ENCODE measurements at regions not wholly inside any gene's neighbourhood (a gene's known extent, or its start where the extent isn't known, plus 50 kb on each side); places are given as distances from the start of the nearest gene placed in this dataset.

- POLR2A ChIA-PET (ENCODE audit: low non-redundant PET): no interaction called here
- DNase-seq (ENCODE audit: low spot score): no peak
- TF ChIP-seq CTCF (conservative IDR thresholded peaks at IDR 0.05; ENCODE audit: low read depth): no peak
- H3K27ac ChIP-seq: no peak overlapping the region
- CTCF ChIA-PET: no interaction called here
These were observed 54.3 kb upstream of the SLC2A12 start for GRCh38 chr6:134106702-134107101.

DNA sequence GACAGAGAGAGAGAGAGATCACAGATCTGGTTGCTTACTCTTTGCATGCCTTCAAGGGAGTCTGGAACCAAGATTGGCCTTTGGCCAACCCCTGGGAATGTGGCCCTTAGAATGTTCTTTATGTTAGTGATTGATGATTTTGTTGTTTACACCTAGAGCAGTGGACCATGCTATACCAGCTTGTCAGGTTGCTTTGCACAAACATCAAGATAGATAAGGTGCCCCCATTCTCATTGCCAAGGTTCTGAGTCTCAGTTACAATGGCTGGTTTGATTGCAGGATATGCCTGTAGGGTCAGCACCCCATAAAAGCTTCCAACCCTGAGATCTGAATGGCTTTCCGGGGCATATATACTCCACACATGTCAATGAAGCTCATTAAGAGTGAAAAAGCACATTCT, 53.5 kb upstream of the SLC2A12 start:
- TF ChIP-seq CTCF (conservative IDR thresholded peaks at IDR 0.05; ENCODE audit: low read depth): no peak
- ChIA-PET POLR2A (ENCODE audit: low non-redundant PET) (no interaction called here), CTCF (interaction anchor here (0.6 kb wide), 1 partner anchor 109 kb away, joined by 3 read pairs; no protein-coding TSS in a partner anchor)
- no peak overlapping the region for H3K27ac ChIP-seq
- no peak for DNase-seq (ENCODE audit: low spot score)

GRCh38 chr6:134103006-134103405, 50.6 kb upstream of the SLC2A12 start:
- no peak for DNase-seq (ENCODE audit: low spot score)
- no peak overlapping the region for H3K27ac ChIP-seq
- no peak for TF ChIP-seq CTCF (conservative IDR thresholded peaks at IDR 0.05; ENCODE audit: low read depth)
- CTCF ChIA-PET: interaction anchor here (0.6 to 9.2 kb wide), 2 partner anchors 129 to 180 kb away, joined by 3 to 98 read pairs; no protein-coding TSS in a partner anchor
- POLR2A ChIA-PET (ENCODE audit: low non-redundant PET): no interaction called here

Measured in RWPE1 (cell line).